EL (cell line): ENCODE measurements at regions not wholly inside any gene's neighbourhood (a gene's known extent, or its start where the extent isn't known, plus 50 kb on each side); places are given as distances from the start of the nearest gene placed in this dataset.
"Not testable (repeated sequence)": the region's sequence is repeated elsewhere in the genome, so short reads cannot be mapped to it uniquely, and the experiment has no call there.

ENCODE experiments used
- DNase-seq: peaks from one replicate; pipeline ENCODE4 v3.0.0-alpha.2; 2016

DNA sequence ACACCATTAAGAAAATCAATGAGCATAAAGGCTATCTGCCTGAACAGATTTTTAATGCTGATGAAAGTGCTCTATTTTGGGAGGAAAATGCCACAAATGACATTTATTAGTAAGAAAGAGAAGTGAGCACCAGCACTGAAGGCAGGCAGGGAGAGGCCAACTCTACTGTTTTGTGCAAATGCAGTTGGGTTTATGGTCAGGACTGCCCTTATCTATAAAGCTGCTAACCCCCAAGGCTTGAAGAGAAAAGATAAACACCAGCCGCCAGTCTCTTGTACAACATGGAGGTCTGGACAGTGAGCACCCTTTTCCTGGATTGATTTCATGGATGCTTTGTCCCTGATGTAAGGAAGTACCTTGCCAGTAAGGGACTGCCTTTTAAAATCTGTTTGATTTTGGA is 246.8 kb upstream of the SFSWAP start:
- no peak for DNase-seq

DNA sequence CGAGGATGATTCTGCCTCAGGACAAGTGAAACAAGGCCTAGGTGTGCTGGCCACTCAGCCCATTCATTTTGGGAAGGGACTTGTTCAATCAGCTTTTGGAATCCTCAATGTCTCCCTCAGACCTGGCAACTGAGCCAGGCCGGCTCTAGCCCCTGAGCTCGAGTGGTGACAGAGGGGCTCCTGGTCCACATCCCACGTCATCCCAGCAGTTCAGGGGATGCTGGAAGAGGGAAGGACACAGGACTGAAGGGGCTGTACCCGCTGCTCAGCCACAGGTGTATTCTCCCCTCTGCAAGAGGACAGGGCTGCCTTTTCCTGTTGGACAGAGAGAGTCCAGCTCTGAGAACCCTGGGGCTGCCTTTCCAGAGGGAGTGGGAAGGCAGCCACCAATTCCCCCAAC is 244.6 kb upstream of the SFSWAP start:
- no peak for DNase-seq

DNA sequence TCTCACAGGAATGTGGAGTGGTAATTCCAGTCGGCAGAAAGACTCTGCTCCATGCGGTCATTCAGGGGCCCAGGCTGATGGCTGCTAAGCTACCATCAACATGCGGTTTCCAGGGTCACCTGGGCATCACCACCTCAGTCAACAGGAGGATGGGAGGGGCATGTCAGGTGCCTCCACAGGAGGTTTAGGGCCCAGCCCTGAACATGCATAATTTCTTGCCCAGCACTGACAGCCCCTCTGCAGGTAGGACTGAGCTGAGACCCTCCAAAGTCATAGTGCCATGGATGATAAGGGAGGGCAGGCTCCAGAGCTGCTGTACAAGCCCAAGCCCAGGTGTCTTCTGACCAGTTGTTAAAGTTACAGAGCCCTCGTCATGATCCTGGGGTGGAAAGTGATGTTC is 244.0 kb upstream of the SFSWAP start:
- no peak for DNase-seq

DNA sequence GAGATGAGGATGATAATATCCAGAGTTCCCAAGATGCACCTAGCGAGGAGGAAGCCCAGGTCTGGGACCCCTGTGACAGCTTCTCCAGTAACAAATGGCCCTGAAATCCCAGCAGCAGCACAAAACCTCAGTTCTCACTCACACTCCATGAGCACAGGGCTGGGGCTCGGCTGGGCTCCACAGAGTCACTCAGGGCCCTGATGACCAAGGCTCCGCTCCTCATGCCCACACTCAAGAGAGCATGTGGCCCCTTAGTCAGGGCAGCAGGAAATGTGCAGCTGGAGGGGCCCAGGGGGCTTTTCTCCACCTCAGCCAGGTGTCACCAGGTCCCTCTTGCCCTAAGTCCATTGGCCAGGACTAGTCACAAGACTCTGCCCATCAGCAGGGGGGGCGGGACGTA is 242.7 kb upstream of the SFSWAP start:
- DNase-seq = no peak

DNA sequence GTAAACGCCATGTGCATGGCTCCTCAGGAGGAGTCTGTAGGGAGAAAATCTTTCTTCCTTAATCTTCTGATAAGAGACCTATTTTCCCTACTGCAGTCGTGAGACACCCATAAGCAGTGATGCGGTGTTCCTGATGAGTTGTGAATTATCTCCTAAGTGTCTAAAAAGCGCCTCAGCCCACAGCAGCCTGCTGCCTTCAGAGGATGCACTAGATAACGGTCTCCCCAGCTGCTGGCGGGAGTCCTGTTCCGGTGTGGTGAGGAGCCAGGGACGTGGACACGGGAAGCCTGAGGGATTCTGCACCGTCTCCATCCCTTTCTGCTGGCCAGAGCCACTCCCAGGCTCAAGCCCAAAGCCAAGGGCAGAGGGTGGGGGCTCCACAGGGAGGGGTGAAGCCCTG is 240.9 kb upstream of the SFSWAP start:
- not testable (repeated sequence) for DNase-seq

DNA sequence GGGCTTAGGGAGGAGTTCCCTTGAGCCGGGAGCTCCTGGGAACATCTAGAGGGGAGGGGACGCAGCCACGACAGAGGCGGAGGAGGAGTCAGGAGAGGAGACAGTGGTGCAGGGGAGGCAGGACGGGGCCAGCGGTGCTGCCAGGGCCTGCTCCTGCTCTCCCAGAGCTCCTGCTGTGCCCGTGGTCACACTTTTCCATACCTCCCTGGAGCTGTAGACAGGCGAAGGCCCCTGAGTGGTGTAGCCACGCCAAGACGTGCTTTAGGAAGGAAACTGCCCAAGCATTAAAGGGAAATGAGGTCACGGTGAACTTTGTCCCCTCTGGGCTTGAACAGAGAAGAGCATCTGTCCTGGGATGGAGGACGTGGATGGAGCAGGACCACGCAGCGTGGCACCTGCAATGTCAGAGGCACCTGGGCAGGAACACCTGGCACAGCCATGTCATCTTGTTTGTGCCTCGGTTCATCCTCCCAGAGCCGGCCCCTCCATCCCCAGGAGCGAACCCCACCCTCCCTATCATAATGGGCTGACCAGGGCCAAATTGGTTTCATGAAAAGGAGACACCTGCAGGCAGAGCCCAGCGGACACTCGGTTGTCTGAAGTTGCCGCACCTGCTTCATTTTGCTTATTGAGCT is 239.5 kb upstream of the SFSWAP start:
- DNase-seq = no peak

DNA sequence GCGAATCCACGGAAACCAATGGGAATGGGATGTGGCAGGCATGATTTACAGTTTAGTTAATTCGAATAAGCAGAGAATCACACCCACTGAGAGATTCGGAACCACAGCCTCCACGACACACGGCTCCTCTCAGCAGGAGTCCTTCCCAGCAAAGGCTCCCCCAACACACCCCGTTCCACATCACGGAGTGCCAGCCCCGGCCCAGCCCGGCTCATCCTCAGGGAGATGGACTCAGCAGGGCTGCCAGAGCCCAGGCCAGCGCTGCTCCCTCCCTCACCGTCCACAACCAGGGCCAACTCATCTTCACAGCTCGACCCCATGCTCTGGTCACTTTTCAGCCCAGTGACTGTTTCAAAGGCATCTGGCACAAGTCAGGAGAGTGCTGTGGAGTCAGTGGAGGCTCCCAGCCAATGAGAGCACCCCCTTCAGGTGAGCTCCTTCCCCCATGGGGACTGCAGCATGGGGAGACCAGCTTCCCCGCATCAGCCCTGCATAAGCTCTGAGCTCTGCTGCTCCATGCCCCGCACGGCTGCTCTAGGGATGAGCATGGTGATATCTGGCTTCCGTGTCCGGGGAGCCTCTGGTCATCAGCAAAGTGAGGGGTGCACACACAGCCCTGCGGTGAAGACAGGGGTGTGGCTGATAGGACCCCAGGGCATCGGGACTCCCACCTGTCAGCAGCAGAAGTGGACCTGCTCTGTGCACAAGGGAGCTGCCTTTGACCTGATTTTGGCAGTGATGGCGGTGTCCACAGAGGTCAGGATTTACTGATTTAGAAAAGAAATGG is 238.8 kb upstream of the SFSWAP start:
- no peak for DNase-seq

DNA sequence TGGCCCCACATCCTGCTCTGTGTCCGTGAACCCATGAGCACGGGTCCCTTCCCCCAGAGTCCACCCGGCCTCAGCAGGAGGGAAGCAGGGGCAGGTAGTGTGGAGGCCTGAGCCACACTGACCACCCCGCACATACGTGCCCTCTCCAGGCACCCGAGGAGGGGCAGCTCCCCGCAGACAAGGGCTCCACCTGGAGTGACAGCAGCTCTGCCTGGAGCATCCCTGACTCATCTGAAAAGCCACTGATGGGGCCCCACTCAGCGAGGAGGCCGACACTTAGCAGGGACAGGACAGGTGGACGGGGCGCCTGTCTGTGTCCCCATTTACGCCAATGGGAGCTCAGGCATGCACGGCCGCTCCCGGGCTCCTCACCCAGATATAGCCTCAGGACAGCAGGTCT is 237.6 kb upstream of the SFSWAP start:
- DNase-seq = no peak

DNA sequence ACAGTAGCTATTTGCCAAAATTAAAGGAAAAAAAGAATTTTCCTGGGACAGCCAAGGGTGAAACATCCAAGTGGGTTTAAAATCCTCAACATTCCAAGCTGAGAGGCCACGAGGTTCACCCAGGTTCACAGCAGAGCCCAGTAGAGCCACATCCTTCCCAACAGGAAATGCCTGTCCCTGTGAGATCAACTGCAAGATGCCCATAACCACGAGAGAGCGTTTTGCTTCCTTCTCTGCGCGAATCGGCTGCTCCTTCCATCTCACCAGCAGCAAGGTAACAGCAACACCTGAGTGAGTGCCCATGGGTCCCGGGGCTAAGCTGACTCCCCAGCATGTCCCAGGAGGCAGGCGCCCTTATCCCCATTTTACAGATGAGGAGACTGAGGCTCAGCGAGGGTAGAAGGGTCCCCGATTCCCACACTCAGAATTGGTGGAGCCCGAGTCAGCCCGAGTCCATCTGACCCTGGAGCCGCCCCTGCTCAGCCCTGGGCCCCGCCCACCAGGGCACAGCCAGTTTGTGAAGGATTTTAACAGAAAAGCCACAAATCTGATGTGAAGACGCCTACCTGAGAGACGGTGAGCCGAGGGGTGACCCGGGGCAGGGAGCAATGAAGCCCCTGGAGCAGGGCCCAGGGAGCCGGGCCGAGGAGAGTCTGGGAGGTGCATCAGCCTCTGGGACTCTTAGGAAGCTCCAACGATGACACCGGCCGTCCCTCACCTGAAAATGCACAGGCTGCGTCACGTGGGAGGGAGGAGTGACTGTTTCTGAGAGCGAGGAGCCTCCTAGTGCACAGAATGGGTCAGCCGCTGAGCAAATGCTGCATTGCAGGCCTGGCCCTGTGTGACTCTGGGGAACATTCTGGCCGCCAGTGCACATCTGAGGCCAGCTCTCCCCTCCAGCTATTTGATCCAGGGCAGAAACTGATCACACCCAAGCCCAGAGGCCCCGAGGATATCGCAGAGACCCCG is 236.9 kb upstream of the SFSWAP start:
- no peak for DNase-seq

DNA sequence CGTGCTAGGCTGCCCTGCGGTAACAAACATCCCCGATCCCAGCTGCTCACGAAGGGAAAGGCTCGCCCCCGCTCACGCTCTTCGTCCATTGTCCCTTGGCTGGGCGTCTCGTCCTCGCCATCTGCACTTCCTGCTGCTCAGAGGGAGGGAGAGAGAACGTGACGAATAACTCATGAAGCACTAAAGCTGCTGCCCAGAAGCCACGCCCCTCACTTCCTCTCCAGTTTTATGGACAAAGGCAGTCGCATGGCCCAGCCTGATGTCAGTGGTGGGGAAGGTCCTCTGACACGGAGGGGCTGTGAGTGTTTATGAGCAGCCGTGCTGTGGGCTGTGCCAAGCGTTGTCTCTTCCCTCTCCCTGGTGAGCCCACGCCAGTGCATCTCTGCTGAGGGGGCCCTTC is 235.9 kb upstream of the SFSWAP start:
- DNase-seq = not testable (repeated sequence)

DNA sequence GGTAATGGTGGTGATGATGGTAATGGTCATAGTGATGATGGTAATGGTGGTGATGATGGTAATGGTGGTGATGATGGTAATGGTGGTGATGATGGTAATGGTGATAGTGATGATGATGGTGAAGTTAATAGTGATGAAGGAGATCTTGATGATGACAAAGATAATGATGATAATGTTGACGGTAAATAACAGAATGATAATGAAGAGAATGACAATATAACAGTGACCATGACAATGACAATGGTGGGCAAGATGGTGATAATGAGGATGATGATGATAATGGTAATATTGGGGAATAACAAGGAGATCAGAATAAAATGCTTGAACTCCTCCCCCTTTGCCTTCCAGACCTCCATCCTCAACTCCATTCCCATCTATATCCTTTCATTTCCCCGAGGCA is 233.3 kb upstream of the SFSWAP start:
- DNase-seq = no peak

DNA sequence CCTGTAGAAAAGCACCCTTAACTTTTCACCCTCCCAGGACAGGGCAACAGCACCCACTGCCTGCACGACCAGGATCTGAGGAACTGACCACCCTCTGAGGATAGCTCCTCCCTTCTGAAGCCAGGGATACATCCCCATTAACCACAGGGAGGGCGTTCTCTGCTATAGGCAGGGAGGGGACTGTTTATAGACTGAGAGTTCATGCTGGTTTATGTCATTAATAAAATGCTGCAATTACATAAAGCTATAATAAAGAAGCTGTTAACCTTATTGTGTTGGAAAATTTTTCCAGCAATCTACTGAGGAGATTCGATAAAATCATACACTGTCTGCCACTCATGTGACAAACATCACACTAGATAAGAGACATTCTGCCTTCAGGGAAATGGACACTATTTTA is 232.4 kb upstream of the SFSWAP start:
- no peak for DNase-seq

DNA sequence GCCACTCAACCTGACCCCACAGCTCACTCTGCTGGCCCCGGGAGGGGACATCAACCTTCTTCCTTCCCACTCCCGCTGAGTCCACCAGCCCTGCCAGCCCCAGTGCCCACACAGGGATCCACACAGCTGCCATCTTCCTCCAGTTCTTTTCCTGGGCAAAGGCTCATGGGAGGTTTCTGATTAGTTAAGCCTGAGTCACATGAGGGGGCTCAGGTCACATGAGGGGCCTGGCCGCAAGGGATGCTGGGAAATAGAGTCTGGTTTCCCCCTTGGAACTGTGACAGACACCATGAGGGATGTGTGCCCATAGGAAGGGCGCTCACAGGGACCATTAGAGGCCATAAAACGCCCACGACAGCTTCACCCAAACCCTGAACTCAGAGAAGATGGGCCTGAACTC is 228.7 kb upstream of the SFSWAP start:
- no peak for DNase-seq

DNA sequence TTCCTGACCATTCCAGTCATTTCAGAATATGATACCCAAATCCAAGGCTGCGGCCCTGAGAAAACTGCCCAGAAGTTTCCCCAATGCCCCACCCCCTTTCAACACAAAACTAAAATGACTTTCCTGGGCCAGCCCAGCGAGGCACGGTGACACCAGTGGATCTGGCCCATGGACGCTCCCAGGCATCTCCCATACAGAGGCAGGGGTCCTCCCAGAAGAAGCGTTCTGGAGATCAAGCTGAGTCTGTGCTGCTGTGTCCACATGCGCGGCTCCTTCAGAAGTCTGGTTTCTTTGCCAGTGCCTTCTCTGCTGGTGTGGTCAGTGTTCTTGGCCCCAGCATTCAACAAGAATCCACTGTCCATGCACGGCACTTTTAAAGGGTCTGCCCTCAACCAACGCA is 228.2 kb upstream of the SFSWAP start:
- no peak for DNase-seq

DNA sequence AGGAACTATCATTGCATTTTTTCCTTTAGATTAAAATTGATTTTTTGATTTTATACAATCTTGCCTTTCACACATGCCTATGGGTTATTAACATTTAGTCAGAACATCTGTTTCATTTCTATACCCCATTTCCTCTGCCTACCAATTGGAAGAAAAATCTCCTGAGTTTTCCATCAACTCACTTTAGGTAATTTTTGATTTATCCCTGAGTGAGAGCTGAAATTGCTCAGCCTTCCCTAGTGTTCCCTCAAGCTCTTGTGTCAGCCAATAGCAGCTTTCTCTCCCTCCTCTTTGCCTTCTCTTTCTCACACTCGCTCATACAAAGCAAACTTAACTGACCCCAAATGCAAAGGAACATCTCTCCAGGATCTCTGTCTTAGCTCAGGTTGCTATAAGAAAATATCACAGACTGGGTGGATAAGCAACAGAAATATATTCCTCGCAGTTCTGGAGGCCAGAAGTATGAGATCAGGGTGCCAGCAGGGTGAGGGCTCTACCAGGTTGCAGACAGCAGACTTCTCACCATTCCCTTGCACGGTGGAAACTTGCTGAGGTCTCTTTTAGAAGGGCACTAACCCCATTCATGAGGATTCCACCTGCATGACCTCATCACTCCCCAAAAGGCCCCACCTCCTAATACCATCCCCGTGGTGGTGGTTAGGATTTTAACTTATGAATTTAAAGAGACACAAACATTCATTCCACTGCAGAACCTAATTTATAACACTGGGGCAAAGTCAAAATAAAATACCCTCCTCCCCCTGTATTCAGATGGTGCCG is 224.2 kb upstream of the SFSWAP start:
- no peak for DNase-seq

DNA sequence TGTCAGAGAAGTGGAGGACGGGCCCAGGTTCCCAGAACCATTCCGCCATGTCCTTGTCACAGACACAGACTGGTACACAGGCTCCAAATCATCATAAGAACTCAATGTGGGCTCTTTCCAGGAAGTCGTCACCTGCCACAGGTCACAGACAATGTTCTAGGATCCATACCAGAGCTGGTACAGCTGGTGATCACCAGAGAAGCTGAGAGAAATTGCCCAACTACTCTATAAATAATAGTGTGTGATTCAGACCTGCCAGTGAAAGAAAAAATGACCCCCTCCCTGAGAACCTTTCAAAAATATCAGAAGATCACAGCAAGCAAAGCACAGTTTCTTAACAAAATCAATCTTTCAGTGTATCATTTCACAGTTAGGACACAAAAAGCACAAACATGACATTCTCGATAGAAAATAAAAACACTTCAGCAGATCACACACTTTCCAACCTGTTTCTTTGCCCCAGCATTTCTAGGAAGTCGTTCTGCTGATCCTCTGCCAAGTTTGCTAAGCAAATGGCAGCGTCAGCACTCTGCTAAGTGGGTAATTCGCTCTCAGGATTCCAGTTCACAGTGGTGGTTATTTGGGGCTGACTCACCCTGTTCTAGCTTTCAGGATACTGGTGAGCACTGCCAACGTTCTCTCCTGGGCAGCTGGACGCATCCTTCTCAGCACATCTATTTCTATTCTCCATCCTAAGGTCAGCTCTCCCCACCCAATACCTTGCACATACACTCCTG is 223.3 kb upstream of the SFSWAP start:
- no peak for DNase-seq

DNA sequence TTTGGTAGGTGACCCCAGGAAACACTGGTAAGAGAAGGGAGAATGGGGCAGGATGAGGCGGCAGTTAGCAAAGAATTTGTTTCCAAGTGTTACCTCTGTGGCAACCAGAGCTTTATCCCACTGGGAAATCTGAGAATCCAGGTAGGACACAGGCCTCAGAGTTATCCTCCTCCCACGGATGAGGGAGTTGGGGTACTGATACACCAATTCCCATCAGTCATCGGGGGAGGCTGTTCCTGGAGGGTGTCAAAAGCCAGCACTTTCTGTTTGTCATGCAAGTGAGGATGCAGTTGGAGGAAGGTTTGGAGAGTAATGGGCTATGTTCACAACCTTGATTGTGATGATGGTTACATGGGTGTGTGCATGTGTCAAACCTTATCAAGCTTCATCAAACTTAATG is 221.2 kb upstream of the SFSWAP start:
- no peak for DNase-seq

DNA sequence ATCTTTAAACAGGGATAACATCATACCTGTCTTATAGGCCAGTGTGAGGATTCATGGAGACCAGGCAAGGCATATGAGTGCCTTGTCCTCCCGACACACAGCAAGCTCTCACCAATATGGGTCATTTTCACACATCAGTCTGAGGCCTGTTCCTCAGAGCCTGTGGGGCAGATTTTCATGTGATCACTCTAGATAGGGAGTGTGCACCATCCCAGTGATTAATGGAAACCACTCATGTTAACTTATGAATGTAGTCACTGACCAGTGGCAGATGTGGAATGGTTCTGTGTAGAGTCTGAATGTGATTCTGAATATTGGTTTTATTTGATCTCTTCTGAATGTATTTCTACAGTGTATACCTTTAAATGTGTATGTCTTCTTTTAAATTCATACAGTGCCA is 219.7 kb upstream of the SFSWAP start:
- DNase-seq = no peak

DNA sequence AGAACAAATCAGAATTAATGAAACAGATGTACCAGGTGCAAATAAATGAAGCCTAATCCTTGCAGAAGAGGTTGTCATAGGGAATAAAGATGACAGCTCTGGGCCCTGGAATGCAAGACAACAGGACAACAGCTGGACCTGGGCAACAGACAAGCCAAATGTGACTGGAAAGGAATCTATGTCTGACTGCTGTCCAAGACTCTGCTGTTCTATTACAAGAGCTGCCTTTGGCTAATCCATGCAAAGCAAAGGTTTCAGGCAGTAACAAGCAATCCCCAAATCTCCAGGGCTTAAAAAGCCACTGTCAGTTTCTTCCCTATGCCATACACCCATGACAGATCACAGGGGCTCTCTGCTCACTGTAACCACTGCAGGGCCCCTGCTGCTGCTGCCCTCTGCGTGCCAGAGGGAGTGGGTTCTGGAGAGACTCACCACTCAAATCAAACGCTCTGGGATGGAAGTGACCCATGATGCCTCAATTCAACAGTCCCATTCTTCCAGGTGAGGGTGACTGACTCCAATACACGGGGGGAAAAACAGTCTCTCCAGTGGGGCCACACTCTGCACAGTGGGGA is 218.9 kb upstream of the SFSWAP start:
- DNase-seq = no peak

DNA sequence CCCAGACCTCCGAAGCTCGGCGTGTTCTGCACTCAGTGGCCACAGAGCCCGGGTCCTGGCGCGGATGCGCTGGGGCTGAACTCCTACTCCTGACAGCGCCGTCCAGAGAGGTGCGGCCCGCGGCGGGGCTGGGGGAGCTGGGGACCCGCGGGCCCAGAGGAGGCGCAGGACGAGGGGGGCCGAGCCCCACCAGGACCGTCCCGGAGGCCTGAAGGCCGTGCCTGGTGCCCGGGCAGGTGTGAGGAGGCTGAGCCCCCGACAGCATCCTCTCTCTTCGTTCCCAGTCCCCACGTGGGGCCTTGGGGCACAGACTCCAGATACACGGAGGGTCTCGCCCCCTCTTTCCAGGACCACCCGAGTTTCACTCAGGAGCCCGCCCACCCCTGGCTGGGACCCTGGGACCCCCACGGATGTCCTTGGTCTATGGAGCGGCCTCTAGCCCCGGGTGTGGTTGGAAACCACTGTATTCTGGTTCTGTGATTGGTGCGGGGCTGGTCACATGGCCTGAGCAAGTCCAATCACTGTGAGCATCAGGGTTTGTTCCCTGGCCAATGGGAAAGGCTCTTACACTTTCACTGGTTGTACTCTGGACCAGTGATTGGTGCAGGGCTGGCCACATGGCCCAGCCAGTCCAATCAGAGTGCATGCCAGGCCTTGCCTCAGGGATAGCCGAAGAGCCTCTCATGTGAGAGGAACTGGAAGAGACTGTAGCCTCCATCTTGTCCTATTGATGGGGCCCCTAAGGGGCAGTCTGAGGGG is 217.6 kb upstream of the SFSWAP start:
- no peak for DNase-seq

DNA sequence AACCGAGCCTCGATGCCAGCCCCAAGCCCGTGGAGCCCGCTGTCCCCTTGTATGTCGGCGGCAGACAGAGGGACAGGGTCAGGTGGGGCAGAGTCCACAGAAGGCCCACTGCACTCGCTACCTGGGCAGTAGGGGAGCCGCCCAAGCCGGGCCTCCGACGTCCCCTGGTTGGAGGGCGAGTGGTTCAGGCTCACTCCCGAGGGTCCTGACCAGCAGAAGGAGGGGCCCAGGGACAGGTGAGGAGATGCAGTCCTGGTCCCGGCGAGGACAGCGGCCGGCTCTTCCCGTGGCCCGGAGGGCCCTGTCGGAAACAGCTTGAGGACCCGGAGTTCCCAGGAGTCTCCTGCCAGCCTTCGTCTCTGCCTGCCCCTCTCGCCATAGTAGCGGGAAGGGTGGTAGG is 216.7 kb upstream of the SFSWAP start:
- no peak for DNase-seq
